ENCODE measurements at regions not wholly inside any gene's neighbourhood (a gene's known extent, or its start where the extent isn't known, plus 50 kb on each side); places are given as distances from the start of the nearest gene placed in this dataset.

GRCh38 chr5:5648694-5649093 is 226.2 kb downstream of the ICE1 start:
- TF ChIP-seq CTCF (IDR thresholded peaks at IDR 0.05; ENCODE audit: poor library complexity, severe bottlenecking) (no peak), POLR2AphosphoS5 (IDR thresholded peaks at IDR 0.05) (no peak), TAF1 (IDR thresholded peaks at IDR 0.05; ENCODE audit: low read depth) (no peak), REST (IDR thresholded peaks at IDR 0.05; ENCODE audit: borderline replicate concordance) (no peak)

Data from neural cell (in vitro differentiated cells).